OCI-LY7 (cell line): ENCODE measurements at regions not wholly inside any gene's neighbourhood (a gene's known extent, or its start where the extent isn't known, plus 50 kb on each side); places are given as distances from the start of the nearest gene placed in this dataset.

Experiments
- BruUV-seq: library from RNA; stranded (reverse); fragments of 400-500 nt; replicated peaks from 2 replicates; lab custom pipeline; 2021; lab: Mats Ljungman, UMichigan
- CTCF ChIA-PET: fragments of 300-600 bp; sonication (Branson Sonifier 250); formaldehyde crosslinking; loops from one replicate; lab custom pipeline; 2022; ENCODE audit warnings: antibody characterized with exemption; ENCODE audit not compliant: unreplicated experiment; lab: Charles Lee
- POLR2A ChIA-PET: fragments of 300-600 bp; sonication (Branson Sonifier 250); formaldehyde crosslinking; loops from one replicate; lab custom pipeline; 2022; ENCODE audit warnings: antibody characterized with exemption; lab: Charles Lee
- DNase-seq: peaks from one replicate; pipeline ENCODE4 v3.0.0-alpha.2; 2015; ENCODE audit warnings: low spot score
- H2AFZ ChIP-seq: fragments of 200-600 bp; sonication (generic), shearing (Covaris generic); 2 replicates; pipeline ENCODE4 v1.6.1; 2014; ENCODE audit warnings: mild to moderate bottlenecking, antibody characterized with exemption, low read length, moderate library complexity
- H3K27ac ChIP-seq: fragments of 200-600 bp; sonication (generic); 2 replicates; pipeline ENCODE4 v1.5.1; 2014; ENCODE audit warnings: mixed run types, low read depth, mild to moderate bottlenecking, moderate library complexity, low read length, inconsistent platforms; ENCODE audit not compliant: poor library complexity, severe bottlenecking
- H3K36me3 ChIP-seq: fragments of 200-600 bp; sonication (generic); 2 replicates; pipeline ENCODE4 v1.6.1; 2014; ENCODE audit warnings: mild to moderate bottlenecking, antibody characterized with exemption, low read length, moderate library complexity, mixed read lengths; ENCODE audit not compliant: insufficient read depth
- H3K4me1 ChIP-seq: fragments of 200-600 bp; sonication (generic); 2 replicates; pipeline ENCODE4 v1.5.1; 2014; ENCODE audit warnings: mild to moderate bottlenecking, low read length; ENCODE audit not compliant: insufficient read depth, poor library complexity, severe bottlenecking
- H3K4me2 ChIP-seq: fragments of 200-600 bp; sonication (generic); 2 replicates; pipeline ENCODE4 v1.6.1; 2014; ENCODE audit warnings: mild to moderate bottlenecking, low read length
- H3K4me3 ChIP-seq: fragments of 200-600 bp; sonication (generic); 2 replicates; pipeline ENCODE4 v1.5.1; 2014; ENCODE audit warnings: mild to moderate bottlenecking, low read depth, low read length; ENCODE audit not compliant: poor library complexity, severe bottlenecking
- H3K79me2 ChIP-seq: fragments of 200-600 bp; sonication (generic); 2 replicates; pipeline ENCODE4 v1.6.1; 2016; ENCODE audit warnings: low read depth, mild to moderate bottlenecking, low read length, moderate library complexity, mixed read lengths; ENCODE audit not compliant: insufficient read depth
- H3K9me2 ChIP-seq: fragments of 200-600 bp; sonication (generic); 2 replicates; pipeline ENCODE4 v1.6.1; 2016; ENCODE audit warnings: mild to moderate bottlenecking, low read length, mixed read lengths; ENCODE audit not compliant: insufficient read depth
- H3K9me3 ChIP-seq: fragments of 200-600 bp; sonication (generic); 2 replicates; pipeline ENCODE4 v1.6.1; 2014; ENCODE audit warnings: mild to moderate bottlenecking, mixed run types, low read length, mixed read lengths
- H4K20me1 ChIP-seq: fragments of 200-600 bp; sonication (generic); 2 replicates; pipeline ENCODE4 v1.6.1; 2014; ENCODE audit warnings: mild to moderate bottlenecking, antibody characterized with exemption, low read length, moderate library complexity, mixed read lengths; ENCODE audit not compliant: insufficient read depth
- EZH2phosphoT487 ChIP-seq: fragments of 200-600 bp; sonication (generic); IDR thresholded peaks from 2 replicates; pipeline ENCODE4 v1.6.1; 2018; ENCODE audit warnings: low read depth, borderline replicate concordance, mild to moderate bottlenecking, mixed run types, antibody characterized with exemption, low read length, moderate library complexity, mixed read lengths
- intact Hi-C: fragments of 100-400 bp; cut with micrococcal nuclease; formaldehyde crosslinking; loops from one replicate; pipeline ENCODE4 v1.10.0; 2022; ENCODE audit not compliant: unreplicated experiment
- TF ChIP-seq, protein P1 (sequence below): fragments of 200-600 bp; sonication (generic); conservative IDR thresholded peaks from 2 replicates; pipeline ENCODE4 v1.5.1; 2014; ENCODE audit warnings: mild to moderate bottlenecking, antibody characterized with exemption, low read length, moderate library complexity, mixed read lengths

DNA sequence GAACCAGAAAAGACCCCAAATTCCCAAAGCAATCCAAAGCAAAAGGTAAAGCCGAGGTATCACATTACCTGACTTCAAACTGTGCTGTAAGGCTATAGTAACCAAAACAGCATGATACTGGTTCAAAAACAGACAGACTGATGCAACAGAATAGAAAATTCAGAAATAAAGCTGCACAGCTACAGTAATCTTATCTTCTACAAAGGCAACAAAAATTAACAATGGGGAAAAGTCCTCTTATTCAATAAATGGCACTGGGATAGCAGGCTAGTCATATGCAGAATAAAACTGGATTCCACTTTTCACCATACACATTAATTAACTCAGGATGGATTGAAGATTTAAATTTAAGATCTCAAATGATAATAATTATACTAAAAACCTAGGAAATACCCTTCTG is 392.6 kb upstream of the CBLB start:
- intact Hi-C loops, result no loop called here
- BruUV-seq, result no TSS peak
- TF ChIP-seq EZH2phosphoT487, result no peak
- TF ChIP-seq, protein P1, sequence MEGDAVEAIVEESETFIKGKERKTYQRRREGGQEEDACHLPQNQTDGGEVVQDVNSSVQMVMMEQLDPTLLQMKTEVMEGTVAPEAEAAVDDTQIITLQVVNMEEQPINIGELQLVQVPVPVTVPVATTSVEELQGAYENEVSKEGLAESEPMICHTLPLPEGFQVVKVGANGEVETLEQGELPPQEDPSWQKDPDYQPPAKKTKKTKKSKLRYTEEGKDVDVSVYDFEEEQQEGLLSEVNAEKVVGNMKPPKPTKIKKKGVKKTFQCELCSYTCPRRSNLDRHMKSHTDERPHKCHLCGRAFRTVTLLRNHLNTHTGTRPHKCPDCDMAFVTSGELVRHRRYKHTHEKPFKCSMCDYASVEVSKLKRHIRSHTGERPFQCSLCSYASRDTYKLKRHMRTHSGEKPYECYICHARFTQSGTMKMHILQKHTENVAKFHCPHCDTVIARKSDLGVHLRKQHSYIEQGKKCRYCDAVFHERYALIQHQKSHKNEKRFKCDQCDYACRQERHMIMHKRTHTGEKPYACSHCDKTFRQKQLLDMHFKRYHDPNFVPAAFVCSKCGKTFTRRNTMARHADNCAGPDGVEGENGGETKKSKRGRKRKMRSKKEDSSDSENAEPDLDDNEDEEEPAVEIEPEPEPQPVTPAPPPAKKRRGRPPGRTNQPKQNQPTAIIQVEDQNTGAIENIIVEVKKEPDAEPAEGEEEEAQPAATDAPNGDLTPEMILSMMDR, result no peak
- no peak overlapping the region for H3K4me3 ChIP-seq
- no peaks in the 10 kb centered on the region for H3K9me2 ChIP-seq
- peaks cover 20% of the 10 kb centered on the region for H3K79me2 ChIP-seq
- H3K9me3 ChIP-seq, result no peaks in the 10 kb centered on the region
- H4K20me1 ChIP-seq, result no peaks in the 10 kb centered on the region
- ChIA-PET CTCF (no interaction called here), POLR2A (no interaction called here)
- DNase-seq, result no peak
- H2AFZ ChIP-seq, result no peak overlapping the region
- H3K36me3 ChIP-seq, result peaks cover 22% of the 10 kb centered on the region
- H3K4me1 ChIP-seq, result peaks cover 8% of the 10 kb centered on the region
- H3K4me2 ChIP-seq, result no peak overlapping the region
- H3K27ac ChIP-seq, result no peak overlapping the region

DNA sequence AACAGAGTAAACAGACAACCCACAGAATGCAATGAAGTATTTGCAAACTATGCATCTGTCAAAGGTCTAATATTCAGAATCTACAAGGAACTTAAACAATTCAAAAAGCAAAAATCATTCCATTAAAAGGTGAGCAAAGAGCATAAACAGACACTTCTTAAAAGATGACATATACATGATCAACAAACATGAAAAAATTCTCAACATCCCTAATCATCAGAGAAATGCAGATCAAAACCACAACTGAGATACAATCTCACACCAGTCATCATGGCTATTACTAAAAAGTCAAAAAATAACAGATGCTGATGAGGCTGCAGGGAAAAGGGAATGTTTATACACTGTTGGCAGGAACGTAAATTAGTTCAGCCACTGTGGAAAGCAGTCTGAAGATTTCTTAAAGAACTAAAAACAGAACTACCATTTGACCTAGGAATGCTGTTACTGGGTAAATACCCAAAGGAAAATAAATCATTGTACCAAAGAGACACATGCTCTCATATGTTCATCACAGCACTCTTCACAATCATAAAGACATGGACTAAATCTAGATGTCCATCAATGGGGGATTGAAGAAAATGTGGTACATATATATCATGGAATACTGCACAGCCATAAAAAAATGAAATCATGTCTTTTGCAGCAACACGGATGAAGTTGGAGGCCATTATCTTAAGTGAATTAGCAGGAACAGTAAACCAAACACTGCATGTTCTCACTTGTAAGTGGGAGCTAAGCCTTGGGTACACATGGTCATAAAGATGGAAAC is 393.3 kb upstream of the CBLB start:
- BruUV-seq, result no TSS peak
- POLR2A ChIA-PET, result no interaction called here

DNA sequence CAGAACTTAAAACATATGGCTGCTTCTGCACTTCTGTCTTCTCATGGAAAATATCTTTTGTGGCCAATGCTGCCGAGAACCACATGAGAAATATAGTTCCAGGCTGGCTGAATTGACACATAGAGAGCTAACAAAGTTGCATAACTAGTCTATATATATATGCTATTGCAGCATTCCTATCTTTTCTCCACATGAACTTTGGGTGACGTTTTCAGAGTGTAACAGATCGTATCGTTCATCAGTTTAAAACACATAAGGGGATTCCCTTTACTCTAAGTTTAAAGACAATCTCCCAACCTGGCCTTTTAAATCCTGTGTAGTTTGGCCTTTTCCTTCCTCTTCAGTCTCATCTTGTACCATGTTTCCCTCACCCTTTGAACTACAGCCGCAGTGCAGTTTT is 394.2 kb upstream of the CBLB start:
- no peak overlapping the region for H3K4me2 ChIP-seq
- intact Hi-C loops, result no loop called here
- no peaks in the 10 kb centered on the region for H3K9me2 ChIP-seq
- no TSS peak for BruUV-seq
- H4K20me1 ChIP-seq, result no peaks in the 10 kb centered on the region
- H3K9me3 ChIP-seq, result no peaks in the 10 kb centered on the region
- no peak for DNase-seq
- no peak overlapping the region for H3K27ac ChIP-seq
- H2AFZ ChIP-seq, result no peak overlapping the region
- ChIA-PET POLR2A (no interaction called here), CTCF (no interaction called here)
- H3K79me2 ChIP-seq, result peaks cover 7% of the 10 kb centered on the region
- H3K4me3 ChIP-seq, result no peak overlapping the region
- peaks cover 13% of the 10 kb centered on the region for H3K4me1 ChIP-seq
- peaks cover 22% of the 10 kb centered on the region for H3K36me3 ChIP-seq
- TF ChIP-seq EZH2phosphoT487, result no peak
- TF ChIP-seq, protein P1, result no peak

More for the DNA sequence above, 393.3 kb upstream of the CBLB start:
- CTCF ChIA-PET, result no interaction called here
- no peak overlapping the region for H3K4me3 ChIP-seq
- peaks cover 22% of the 10 kb centered on the region for H3K36me3 ChIP-seq
- no peak overlapping the region for H3K4me2 ChIP-seq
- no peaks in the 10 kb centered on the region for H3K9me2 ChIP-seq
- intact Hi-C loops, result no loop called here
- H3K27ac ChIP-seq, result no peak overlapping the region
- H3K9me3 ChIP-seq, result no peaks in the 10 kb centered on the region
- H3K4me1 ChIP-seq, result peaks cover 8% of the 10 kb centered on the region
- H2AFZ ChIP-seq, result no peak overlapping the region
- H3K79me2 ChIP-seq, result peaks cover 16% of the 10 kb centered on the region
- no peaks in the 10 kb centered on the region for H4K20me1 ChIP-seq
- no peak for DNase-seq
- TF ChIP-seq, protein P1, result no peak
- TF ChIP-seq EZH2phosphoT487, result no peak
